Middle frontal gyrus (tissue), 1 donor: ENCODE measurements at regions not wholly inside any gene's neighbourhood (a gene's known extent, or its start where the extent isn't known, plus 50 kb on each side); places are given as distances from the start of the nearest gene placed in this dataset.
"Not testable (repeated sequence)": the region's sequence is repeated elsewhere in the genome, so short reads cannot be mapped to it uniquely, and the experiment has no call there.

Experiments used
- DNase-seq: peaks from one replicate; pipeline ENCODE4 v3.0.0-alpha.2; 2015; ENCODE audit warnings: low spot score; ENCODE audit errors: extremely low spot score

DNA sequence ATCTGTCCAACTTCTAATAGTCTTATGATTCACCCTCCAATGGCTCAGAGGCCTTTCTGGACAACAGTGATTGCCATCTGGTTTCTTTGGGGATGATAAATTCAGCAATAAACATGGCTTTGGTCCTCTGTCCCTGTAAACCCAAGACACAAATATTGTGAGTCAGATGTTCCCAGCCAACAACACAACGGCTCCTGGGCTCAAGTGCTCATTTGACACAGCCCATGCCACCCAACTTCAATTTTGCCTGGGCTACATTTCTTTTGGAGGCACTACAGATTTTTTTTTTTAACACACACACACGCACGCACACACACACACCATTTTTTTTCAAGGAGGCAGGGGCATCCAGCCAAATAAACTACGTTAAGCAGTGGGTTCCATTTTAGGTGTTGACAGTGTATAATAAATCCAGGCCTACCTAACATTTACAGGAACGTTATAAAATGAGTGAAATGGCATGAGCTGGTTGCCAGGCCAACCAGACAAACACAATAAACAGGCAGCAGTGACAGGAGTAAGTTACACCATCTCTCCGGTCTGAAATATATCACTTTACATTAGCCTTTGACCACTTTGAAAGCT, 939.9 kb upstream of the SOX9 start:
- no peak for DNase-seq

GRCh38 chr17:71183066-71183660, 937.7 kb upstream of the SOX9 start:
- DNase-seq, result no peak

- no peak for DNase-seq
Observed at GRCh38 chr17:71184716-71185115, 936.1 kb upstream of the SOX9 start.

DNA sequence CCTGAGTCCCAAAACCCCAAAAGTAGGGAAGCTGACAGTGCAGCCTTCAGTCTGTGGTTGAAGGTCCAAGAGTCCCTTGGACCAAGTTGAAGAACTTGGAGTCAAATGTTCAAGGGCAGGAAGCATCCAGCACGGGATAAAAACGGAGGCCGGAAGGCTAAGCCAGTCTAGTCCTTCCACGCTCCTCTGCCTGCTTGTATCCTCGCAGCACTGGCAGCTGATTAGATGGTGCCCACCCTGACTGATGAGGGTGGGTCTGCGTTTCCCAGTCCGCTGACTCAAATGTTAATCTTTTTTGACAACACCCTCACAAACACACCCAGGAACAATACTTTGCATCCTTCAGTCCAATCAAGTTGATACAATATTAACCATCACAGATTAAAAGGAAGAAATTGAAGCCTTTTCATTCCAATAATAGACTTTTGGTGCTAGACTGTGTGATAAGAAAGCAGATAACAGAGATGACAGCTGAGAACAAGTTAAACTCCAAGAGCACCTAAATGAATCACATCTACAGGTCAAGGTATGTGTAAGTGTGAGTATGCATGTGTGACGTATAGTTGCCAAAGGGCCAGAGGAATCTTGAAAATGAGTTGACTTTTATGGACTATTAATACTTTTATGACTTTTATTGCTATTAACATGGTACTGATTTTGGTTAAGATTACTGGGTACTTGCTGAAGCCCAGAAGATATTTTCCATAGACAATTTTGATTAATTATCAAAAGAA, 933.5 kb upstream of the SOX9 start:
- DNase-seq, result no peak

- no peak for DNase-seq
Observed at GRCh38 chr17:71188811-71189492, 931.9 kb upstream of the SOX9 start.

- DNase-seq, result no peak
Observed at GRCh38 chr17:71189493-71189831, 931.4 kb upstream of the SOX9 start.

- DNase-seq, result no peak
Observed at GRCh38 chr17:71192039-71192555, 928.7 kb upstream of the SOX9 start.

- no peak for DNase-seq
Observed at GRCh38 chr17:71192848-71193247, 928.0 kb upstream of the SOX9 start.

DNA sequence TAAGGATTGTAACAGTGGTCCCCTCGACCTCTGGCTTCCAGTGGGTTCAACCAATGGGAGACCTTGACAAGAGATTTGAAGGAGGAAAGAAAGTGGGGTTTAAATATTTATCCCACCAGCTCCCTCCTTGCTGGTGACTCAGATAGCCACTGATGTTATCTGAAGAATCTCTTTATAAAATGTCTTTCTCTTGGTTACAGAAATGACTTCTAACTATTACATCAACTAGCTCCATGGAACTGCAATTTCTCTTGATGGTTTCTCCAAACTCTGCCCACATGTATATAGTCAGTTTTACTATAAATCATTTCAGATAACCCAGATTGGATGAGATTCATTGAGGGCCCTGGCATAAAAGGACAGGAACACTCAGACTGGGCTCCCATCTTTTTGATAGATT, 920.2 kb upstream of the SOX9 start:
- DNase-seq, result no peak

DNA sequence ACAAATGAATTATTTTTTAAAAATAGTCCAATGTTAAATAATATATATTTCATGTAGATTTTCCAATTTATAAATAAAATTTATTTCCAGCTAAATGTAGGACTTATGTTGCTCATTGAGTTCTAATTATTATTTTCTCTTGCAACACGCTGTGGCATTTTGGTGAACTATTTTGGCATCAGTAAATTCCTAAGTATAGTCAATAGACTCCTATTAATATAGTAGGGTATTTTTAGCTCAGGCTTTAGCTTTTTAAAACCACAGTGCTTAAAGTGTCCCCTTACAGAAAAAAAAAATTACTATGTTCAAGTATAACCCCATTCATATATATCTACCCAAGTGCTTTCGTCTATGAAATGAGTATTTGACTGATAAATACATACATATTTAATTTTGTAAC, 919.2 kb upstream of the SOX9 start:
- DNase-seq, result no peak

- DNase-seq, result no peak
Observed at GRCh38 chr17:71202449-71202848, 918.4 kb upstream of the SOX9 start.

GRCh38 chr17:71203953-71204352, 916.9 kb upstream of the SOX9 start:
- DNase-seq, result no peak

DNA sequence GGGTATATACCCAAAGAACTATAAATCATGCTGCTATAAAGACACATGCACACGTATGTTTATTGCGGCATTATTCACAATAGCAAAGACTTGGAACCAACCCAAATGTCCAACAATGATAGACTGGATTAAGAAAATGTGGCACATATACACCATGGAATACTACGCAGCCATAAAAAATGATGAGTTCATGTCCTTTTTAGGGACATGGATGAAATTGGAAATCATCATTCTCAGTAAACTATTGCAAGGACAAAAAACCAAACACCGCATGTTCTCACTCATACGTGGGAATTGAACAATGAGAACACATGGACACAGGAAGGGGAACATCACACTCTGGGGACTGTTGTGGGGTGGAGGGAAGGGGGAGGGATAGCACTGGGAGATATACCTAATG, 914.9 kb upstream of the SOX9 start:
- DNase-seq, result not testable (repeated sequence)

DNA sequence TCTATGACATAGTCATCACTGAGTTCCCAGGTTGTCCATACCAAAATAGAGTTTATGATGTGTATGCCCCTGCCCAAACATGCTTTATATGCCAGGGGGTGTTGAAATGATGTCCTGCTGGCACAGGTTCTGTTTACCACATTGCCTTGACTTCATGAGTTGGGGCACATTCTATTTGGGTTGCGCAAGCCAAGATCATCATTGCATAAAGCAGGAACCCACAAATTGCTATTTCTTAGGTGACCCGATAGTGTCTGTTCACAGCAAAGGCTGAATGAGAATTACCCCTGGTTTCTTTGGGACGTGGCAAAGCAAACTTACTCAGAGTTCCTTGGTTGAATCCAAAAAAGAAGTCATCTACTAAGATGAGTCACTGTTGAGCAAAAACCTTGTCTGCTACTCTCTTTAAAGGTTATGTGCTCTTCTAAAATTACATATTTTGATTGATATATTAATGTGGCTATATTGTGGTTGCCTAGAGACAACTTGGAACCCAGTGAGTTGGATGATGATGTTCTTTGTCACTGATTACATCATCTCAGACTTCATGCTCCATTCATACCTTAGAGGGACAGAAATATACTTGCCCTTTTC, 912.6 kb upstream of the SOX9 start:
- no peak for DNase-seq

- DNase-seq, result no peak
Observed at GRCh38 chr17:71213936-71214335, 906.9 kb upstream of the SOX9 start.

DNA sequence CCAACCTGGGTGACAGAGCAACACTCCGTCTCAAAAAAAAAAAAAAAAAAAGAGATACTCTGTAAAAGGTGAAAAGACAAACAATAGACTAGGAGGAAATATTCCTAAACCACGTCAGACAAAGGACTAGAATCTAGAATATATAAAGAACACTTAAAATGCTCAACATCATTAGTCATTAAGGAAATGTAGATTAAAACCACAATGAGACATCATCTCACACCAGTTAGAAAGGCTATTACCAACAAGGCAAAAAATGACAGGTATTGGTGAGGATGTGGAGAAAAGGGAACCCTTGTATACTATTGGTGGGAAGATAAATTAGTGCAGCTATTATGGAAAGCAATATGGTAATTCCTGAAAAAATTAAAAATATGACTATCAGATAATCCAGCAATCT, 903.1 kb upstream of the SOX9 start:
- DNase-seq, result no peak

- no peak for DNase-seq
Observed at GRCh38 chr17:71224824-71225575, 895.8 kb upstream of the SOX9 start.

DNA sequence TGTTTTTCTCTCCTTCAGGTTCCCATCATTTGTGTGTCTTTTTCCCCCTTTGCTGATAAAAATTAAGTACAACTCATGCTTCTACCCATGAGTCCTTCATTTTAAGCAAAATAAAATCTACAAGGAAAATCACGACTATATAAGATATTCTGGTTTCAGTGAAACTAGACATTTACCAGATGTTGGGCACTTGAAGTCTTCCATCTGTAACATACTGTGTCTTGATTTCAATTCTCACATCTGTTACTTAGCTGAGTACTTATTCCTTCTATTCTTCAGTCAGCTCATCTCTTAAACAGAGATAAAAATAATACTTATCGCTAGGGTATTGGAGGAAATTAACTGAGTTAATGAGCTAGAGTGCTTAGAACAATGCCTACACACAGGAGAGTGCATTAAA, 893.0 kb upstream of the SOX9 start:
- DNase-seq, result no peak

DNA sequence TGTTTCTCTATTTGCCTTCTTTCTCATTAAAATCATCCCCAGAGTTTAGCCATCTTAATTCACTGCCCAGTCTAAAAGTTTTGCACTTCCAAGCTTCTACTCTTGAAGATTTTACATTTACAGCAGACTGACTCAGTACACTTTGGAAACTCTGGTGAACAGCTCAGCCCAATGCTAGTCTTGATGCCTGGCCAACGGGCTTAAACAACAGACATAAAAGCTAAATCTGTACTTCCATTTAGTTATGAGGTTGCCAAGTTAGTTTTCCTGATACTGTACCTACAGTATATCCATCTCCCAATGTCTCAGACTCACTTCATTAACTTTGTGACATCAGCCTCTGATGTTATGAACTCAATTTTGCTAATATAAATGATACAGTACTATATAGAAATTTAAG, 891.8 kb upstream of the SOX9 start:
- DNase-seq, result no peak

DNA sequence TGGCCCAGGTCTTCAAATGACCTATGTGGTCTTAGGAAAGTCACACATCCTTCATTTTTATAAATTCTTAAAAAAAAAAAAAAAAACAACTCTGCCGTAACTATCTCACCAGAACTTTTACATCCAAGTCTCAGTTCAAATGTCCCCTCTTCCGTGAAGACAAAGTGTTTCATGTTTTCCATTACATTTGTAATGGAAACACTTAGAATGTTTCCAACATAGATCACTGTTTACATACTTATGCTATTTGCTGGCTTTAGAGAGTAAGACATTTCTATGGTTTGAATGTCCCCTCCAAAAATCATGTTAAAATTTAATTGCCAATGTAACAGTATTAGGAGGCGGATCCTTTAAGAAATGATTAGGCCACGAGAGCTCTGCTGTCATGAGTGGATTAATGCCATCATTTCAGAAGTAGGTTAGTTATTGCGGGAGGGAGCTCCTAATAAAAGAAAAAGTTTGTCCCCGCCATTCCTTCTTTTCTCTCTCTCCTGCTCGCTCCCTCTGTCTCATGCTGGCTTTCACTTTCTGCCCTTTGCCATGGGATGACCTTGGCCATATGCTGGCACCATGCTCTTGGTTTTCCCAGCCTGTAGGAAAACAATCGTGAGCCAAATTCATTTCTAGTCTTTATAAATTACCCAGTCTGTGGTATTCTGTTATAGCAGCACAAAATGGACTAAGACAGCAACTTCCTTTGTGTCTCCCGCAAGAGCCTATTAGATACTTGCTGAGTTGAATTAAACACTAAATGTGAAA, 887.8 kb upstream of the SOX9 start:
- DNase-seq, result no peak
